OCI-LY3 (cell line): ENCODE measurements at regions not wholly inside any gene's neighbourhood (a gene's known extent, or its start where the extent isn't known, plus 50 kb on each side); places are given as distances from the start of the nearest gene placed in this dataset.

ENCODE experiments used
- H2AFZ ChIP-seq: fragments of 200-600, 300-600 bp; shearing (Covaris generic); 2 replicates; pipeline ENCODE4 v1.6.0; 2014; ENCODE audit warnings: antibody characterized with exemption, low read depth, low read length
- H3K27ac ChIP-seq: fragments of 200-600, 300-600 bp; sonication (generic); 2 replicates; pipeline ENCODE4 v1.5.1; 2014; ENCODE audit warnings: mild to moderate bottlenecking, low read length, moderate library complexity, mixed read lengths
- H3K27me3 ChIP-seq: fragments of 200-600, 300-600 bp; sonication (generic); 2 replicates; pipeline ENCODE4 v1.6.1; 2014; ENCODE audit warnings: low read depth, low read length, mixed read lengths
- H3K36me3 ChIP-seq: fragments of 200-600, 300-600 bp; sonication (generic); replicated peaks from 2 replicates; pipeline ENCODE3; 2014; ENCODE audit warnings: low read depth, low read length, mixed read lengths
- H3K4me1 ChIP-seq: fragments of 300-600, 200-600 bp; sonication (generic); 2 replicates; pipeline ENCODE4 v1.6.1; 2014; ENCODE audit warnings: low read length, mixed read lengths
- H3K4me2 ChIP-seq: fragments of 200-600, 300-600 bp; sonication (generic); 2 replicates; pipeline ENCODE4 v1.6.1; 2014; ENCODE audit warnings: low read length, mixed read lengths
- H3K4me3 ChIP-seq: fragments of 300-600, 200-600 bp; sonication (generic); 2 replicates; pipeline ENCODE4 v1.5.1; 2014; ENCODE audit warnings: antibody characterized with exemption, mild to moderate bottlenecking, low read length, moderate library complexity
- H3K79me2 ChIP-seq: fragments of 300-600, 200-600 bp; shearing (Covaris generic); 2 replicates; pipeline ENCODE4 v1.6.1; 2014; ENCODE audit warnings: mild to moderate bottlenecking, low read length, mixed read lengths
- H3K9ac ChIP-seq: fragments of 300-600, 200-600 bp; shearing (Covaris generic); 2 replicates; pipeline ENCODE4 v1.6.0; 2014; ENCODE audit warnings: mild to moderate bottlenecking, low read length, moderate library complexity
- H3K9me3 ChIP-seq: fragments of 200-600, 300-600 bp; shearing (Covaris generic); 2 replicates; pipeline ENCODE4 v1.6.1; 2014; ENCODE audit warnings: low read length, mixed read lengths; ENCODE audit not compliant: insufficient read depth
- H4K20me1 ChIP-seq: fragments of 200-600, 300-600 bp; sonication (generic); 2 replicates; pipeline ENCODE4 v1.6.1; 2016; ENCODE audit warnings: low read length, mixed read lengths; ENCODE audit not compliant: insufficient read depth
- CTCF ChIP-seq: fragments of 200-600, 300-600 bp; sonication (generic); IDR thresholded peaks from 2 replicates; pipeline ENCODE4 v1.5.1; 2014; ENCODE audit warnings: antibody characterized with exemption, low read length, low read depth
- EZH2phosphoT487 ChIP-seq: fragments of 200-600 bp; shearing (Covaris generic); IDR thresholded peaks from 2 replicates; pipeline ENCODE4 v1.6.1; 2018; ENCODE audit warnings: antibody characterized with exemption, mixed run types, low read depth

GRCh38 chr4:67104145-67104544 lies 441.2 kb downstream of the CENPC start:
- Histone ChIP-seq H3K4me2 (no peak overlapping the region), H3K79me2 (no peaks in the 10 kb centered on the region), H3K4me1 (no peaks in the 10 kb centered on the region), H2AFZ (no peak overlapping the region), H3K36me3 (no peaks in the 10 kb centered on the region), H4K20me1 (no peaks in the 10 kb centered on the region), H3K27ac (no peak overlapping the region), H3K9me3 (no peaks in the 10 kb centered on the region), H3K9ac (no peak overlapping the region), H3K27me3 (no peaks in the 10 kb centered on the region), H3K4me3 (no peak overlapping the region)
- TF ChIP-seq CTCF (no peak), EZH2phosphoT487 (no peak)

GRCh38 chr4:67103001-67103747 lies 442.1 kb downstream of the CENPC start:
- no peak overlapping the region for H2AFZ ChIP-seq
- H3K4me1 ChIP-seq, result no peaks in the 10 kb centered on the region
- no peak overlapping the region for H3K27ac ChIP-seq
- no peak overlapping the region for H3K9ac ChIP-seq
- no peaks in the 10 kb centered on the region for H3K9me3 ChIP-seq
- H3K4me2 ChIP-seq, result no peak overlapping the region
- TF ChIP-seq CTCF (no peak), EZH2phosphoT487 (no peak)
- H3K4me3 ChIP-seq, result no peak overlapping the region
- H3K27me3 ChIP-seq, result no peaks in the 10 kb centered on the region
- H3K36me3 ChIP-seq, result no peaks in the 10 kb centered on the region
- no peaks in the 10 kb centered on the region for H3K79me2 ChIP-seq
- no peaks in the 10 kb centered on the region for H4K20me1 ChIP-seq

- H3K36me3 ChIP-seq, result no peaks in the 10 kb centered on the region
- H3K27ac ChIP-seq, result no peak overlapping the region
- H3K27me3 ChIP-seq, result no peaks in the 10 kb centered on the region
- no peaks in the 10 kb centered on the region for H3K79me2 ChIP-seq
- no peak overlapping the region for H3K4me2 ChIP-seq
- H3K9me3 ChIP-seq, result no peaks in the 10 kb centered on the region
- no peak overlapping the region for H2AFZ ChIP-seq
- no peak overlapping the region for H3K4me3 ChIP-seq
- no peaks in the 10 kb centered on the region for H4K20me1 ChIP-seq
- no peak overlapping the region for H3K9ac ChIP-seq
- TF ChIP-seq EZH2phosphoT487, result no peak
- no peak for TF ChIP-seq CTCF
- H3K4me1 ChIP-seq, result no peaks in the 10 kb centered on the region
Measured at GRCh38 chr4:67101612-67102011, 443.7 kb downstream of the CENPC start.

GRCh38 chr4:67092351-67092750 lies 453.0 kb downstream of the CENPC start:
- Histone ChIP-seq H3K36me3 (no peaks in the 10 kb centered on the region), H3K4me3 (no peak overlapping the region), H3K27me3 (no peaks in the 10 kb centered on the region), H2AFZ (no peak overlapping the region), H3K27ac (no peak overlapping the region), H3K9me3 (no peaks in the 10 kb centered on the region), H3K9ac (no peak overlapping the region), H3K4me2 (no peak overlapping the region), H3K79me2 (no peaks in the 10 kb centered on the region), H3K4me1 (no peaks in the 10 kb centered on the region), H4K20me1 (no peaks in the 10 kb centered on the region)
- no peak for TF ChIP-seq CTCF
- TF ChIP-seq EZH2phosphoT487, result no peak
